ENCODE measurements at regions not wholly inside any gene's neighbourhood (a gene's known extent, or its start where the extent isn't known, plus 50 kb on each side); places are given as distances from the start of the nearest gene placed in this dataset.

DNA sequence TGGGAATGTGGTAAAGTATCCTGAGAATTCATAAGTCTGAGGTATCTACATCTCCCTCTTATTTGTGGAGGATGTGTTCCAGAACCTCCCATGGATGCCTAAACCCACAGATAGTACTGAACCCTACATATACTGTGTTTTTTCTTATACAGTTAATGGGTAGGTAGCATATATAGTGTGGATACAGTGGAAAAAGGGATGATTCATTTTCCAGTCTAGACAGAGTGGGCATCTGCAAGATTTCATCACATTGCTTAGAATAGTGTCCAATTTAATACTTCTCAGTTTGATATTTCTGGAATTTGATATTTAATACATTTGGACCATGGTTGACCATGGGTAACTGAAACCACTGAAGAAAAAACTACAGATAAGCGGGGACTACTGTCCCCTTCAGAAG lies 155.0 kb upstream of the ANKRD50 start:
- no peaks in the 10 kb centered on the region for H3K9me3 ChIP-seq (ENCODE audit: control insufficient read depth, insufficient read depth, low read length)
- no peaks in the 10 kb centered on the region for H3K27me3 ChIP-seq (ENCODE audit: control insufficient read depth, insufficient read depth, low read length)
- H3K36me3 ChIP-seq (ENCODE audit: control insufficient read depth, insufficient read depth, low read length): no peaks in the 10 kb centered on the region
- no peak overlapping the region for H3K9ac ChIP-seq (ENCODE audit: low read depth, low read length)
- H3K4me1 ChIP-seq (ENCODE audit: control insufficient read depth, insufficient read depth, low read length): peaks cover 6% of the 10 kb centered on the region
- H3K4me3 ChIP-seq (ENCODE audit: low read depth, low read length): no peak overlapping the region
- H3K27ac ChIP-seq (ENCODE audit: low read depth, low read length): no peak overlapping the region

DNA sequence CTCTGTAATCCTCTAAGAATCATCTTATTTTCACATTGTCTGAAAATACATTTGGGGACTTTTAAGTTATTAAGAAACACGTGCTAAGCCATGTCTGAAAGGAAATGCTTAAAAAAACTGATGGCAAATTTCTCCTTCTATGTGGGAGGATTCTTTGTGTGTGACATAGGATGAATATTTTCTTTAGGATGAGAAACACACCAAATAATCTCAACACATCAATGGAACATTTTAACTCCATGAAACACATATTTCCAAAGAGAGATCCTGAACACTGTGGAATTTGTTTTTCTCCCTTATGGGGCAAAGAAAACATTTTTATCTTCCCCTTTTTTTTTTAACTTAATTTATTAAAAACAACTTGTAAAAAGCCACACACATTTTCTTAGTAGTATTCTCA lies 153.8 kb upstream of the ANKRD50 start:
- H3K4me1 ChIP-seq (ENCODE audit: control insufficient read depth, insufficient read depth, low read length): peaks cover 4% of the 10 kb centered on the region; the same call in 1 of the 2 replicates
- no peaks in the 10 kb centered on the region for H3K36me3 ChIP-seq (ENCODE audit: control insufficient read depth, insufficient read depth, low read length)
- no peaks in the 10 kb centered on the region for H3K9me3 ChIP-seq (ENCODE audit: control insufficient read depth, insufficient read depth, low read length)
- H3K27ac ChIP-seq (ENCODE audit: low read depth, low read length): no peak overlapping the region
- no peak overlapping the region for H3K4me3 ChIP-seq (ENCODE audit: low read depth, low read length)
- H3K9ac ChIP-seq (ENCODE audit: low read depth, low read length): no peak overlapping the region
- H3K27me3 ChIP-seq (ENCODE audit: control insufficient read depth, insufficient read depth, low read length): no peaks in the 10 kb centered on the region

DNA sequence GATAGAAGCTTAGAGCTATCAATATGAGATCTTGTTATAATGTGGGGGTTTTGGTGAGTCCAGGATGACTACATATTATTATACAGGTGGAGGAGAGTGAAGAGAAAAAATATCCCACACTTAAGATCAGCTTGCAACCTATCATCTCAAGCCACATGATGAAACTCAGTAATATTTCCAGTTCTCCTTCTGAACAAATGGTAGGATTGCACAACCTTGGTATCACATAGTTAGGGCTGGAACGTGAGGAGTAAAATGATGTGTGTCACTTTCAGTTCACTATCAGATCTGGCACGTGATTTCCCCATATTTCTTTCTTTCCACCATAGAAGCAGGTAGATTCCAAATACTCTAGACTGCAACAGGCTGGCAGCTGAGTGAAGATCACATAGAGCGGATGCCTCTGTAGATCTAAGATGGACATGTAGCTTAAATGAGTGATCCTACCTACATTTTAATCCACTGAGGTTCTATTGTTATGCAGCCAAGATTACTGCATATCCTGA lies 150.6 kb upstream of the ANKRD50 start:
- no peaks in the 10 kb centered on the region for H3K36me3 ChIP-seq (ENCODE audit: control insufficient read depth, insufficient read depth, low read length)
- H3K27me3 ChIP-seq (ENCODE audit: control insufficient read depth, insufficient read depth, low read length): no peaks in the 10 kb centered on the region
- no peak overlapping the region for H3K9ac ChIP-seq (ENCODE audit: low read depth, low read length)
- no peak overlapping the region for H3K4me3 ChIP-seq (ENCODE audit: low read depth, low read length)
- no peak overlapping the region for H3K27ac ChIP-seq (ENCODE audit: low read depth, low read length)
- peaks cover 4% of the 10 kb centered on the region; the same call in 1 of the 2 replicates for H3K4me1 ChIP-seq (ENCODE audit: control insufficient read depth, insufficient read depth, low read length)
- no peaks in the 10 kb centered on the region for H3K9me3 ChIP-seq (ENCODE audit: control insufficient read depth, insufficient read depth, low read length)

DNA sequence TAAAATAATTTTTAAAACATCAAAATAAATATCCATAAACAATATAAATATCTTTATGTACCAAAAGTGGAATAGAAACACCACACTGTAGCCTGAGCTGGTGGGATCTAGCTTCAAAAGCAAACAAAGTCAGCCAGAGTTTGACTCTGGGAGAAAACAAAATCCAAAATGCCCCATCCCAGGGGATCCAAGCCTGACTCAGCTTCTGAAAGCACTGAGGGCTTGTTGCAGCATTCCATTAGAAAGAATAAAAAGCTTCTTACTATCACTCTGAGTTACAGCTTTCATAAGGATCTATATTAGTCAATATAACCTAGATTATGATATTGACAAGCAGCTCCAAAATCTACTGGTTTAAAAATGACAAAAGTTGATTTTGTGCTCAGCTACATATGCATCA lies 149.7 kb upstream of the ANKRD50 start:
- H3K36me3 ChIP-seq (ENCODE audit: control insufficient read depth, insufficient read depth, low read length): no peaks in the 10 kb centered on the region
- no peak overlapping the region for H3K9ac ChIP-seq (ENCODE audit: low read depth, low read length)
- H3K27ac ChIP-seq (ENCODE audit: low read depth, low read length): no peak overlapping the region
- H3K27me3 ChIP-seq (ENCODE audit: control insufficient read depth, insufficient read depth, low read length): no peaks in the 10 kb centered on the region
- no peak overlapping the region for H3K4me3 ChIP-seq (ENCODE audit: low read depth, low read length)
- no peaks in the 10 kb centered on the region for H3K9me3 ChIP-seq (ENCODE audit: control insufficient read depth, insufficient read depth, low read length)
- peaks cover 4% of the 10 kb centered on the region; the same call in 1 of the 2 replicates for H3K4me1 ChIP-seq (ENCODE audit: control insufficient read depth, insufficient read depth, low read length)

DNA sequence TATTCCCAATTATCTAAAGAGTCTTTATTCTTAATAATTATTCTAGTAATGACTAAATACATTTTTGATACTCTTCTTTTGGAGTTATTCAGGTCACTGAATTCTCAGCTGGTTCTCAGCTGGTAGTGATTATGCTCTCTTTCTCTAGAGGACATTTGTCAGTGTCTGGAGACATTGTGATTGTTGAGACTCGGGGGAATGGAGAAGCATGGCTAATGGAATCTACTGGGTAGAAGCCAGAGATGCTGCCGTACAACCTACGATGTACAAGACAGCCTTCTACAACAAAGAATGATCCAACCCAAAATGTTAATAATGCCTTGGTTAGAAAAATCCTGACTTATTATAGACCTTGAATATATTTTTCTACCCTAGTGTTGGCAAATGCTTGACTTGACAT lies 149.2 kb upstream of the ANKRD50 start:
- no peak overlapping the region for H3K27ac ChIP-seq (ENCODE audit: low read depth, low read length)
- H3K4me1 ChIP-seq (ENCODE audit: control insufficient read depth, insufficient read depth, low read length): peaks cover 4% of the 10 kb centered on the region; the same call in 1 of the 2 replicates
- H3K36me3 ChIP-seq (ENCODE audit: control insufficient read depth, insufficient read depth, low read length): no peaks in the 10 kb centered on the region
- H3K27me3 ChIP-seq (ENCODE audit: control insufficient read depth, insufficient read depth, low read length): no peaks in the 10 kb centered on the region
- no peaks in the 10 kb centered on the region for H3K9me3 ChIP-seq (ENCODE audit: control insufficient read depth, insufficient read depth, low read length)
- no peak overlapping the region for H3K9ac ChIP-seq (ENCODE audit: low read depth, low read length)
- H3K4me3 ChIP-seq (ENCODE audit: low read depth, low read length): no peak overlapping the region

DNA sequence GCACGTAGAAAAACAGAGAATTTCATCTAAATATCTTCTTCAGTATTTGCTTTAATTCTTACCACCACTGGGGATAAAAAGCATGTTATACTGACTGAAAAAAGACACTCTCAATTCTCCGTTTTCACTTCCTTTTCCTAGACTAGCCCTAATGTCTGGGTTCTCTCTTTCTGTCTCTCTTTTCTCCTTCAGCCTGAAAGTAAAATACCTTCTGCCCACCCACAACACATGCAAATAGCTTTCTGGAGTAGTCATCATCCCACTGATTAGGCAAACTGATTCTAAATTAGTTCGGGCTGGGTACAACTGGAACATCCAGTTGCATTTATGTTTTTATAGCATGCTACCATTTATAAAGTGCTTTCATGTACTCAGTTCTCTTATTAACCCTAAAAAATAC lies 142.4 kb upstream of the ANKRD50 start:
- Histone ChIP-seq H3K4me3 (ENCODE audit: low read depth, low read length) (no peak overlapping the region), H3K4me1 (ENCODE audit: control insufficient read depth, insufficient read depth, low read length) (no peaks in the 10 kb centered on the region), H3K9me3 (ENCODE audit: control insufficient read depth, insufficient read depth, low read length) (no peaks in the 10 kb centered on the region), H3K27me3 (ENCODE audit: control insufficient read depth, insufficient read depth, low read length) (no peaks in the 10 kb centered on the region), H3K9ac (ENCODE audit: low read depth, low read length) (no peak overlapping the region), H3K27ac (ENCODE audit: low read depth, low read length) (no peak overlapping the region), H3K36me3 (ENCODE audit: control insufficient read depth, insufficient read depth, low read length) (no peaks in the 10 kb centered on the region)

DNA sequence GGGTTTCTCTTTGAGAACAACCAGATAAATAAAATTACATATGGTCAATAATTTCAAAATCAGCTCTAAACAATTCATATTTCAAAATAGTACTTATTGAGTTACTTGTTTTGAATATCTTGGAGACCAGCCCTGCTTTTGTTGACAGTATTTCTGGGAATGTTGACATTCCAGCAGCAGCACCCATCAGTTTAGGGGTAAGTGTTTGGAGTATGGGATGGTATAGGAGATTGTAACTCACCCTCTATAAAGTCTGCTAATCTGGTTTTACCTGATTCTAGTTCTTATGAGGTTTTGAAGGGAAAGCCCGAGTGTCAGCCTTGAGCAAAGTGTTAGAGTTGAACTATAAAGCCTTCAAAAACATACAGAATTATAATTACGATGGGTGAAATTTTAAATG lies 139.2 kb upstream of the ANKRD50 start:
- no peaks in the 10 kb centered on the region for H3K4me1 ChIP-seq (ENCODE audit: control insufficient read depth, insufficient read depth, low read length)
- no peaks in the 10 kb centered on the region for H3K36me3 ChIP-seq (ENCODE audit: control insufficient read depth, insufficient read depth, low read length)
- no peak overlapping the region for H3K4me3 ChIP-seq (ENCODE audit: low read depth, low read length)
- no peak overlapping the region for H3K9ac ChIP-seq (ENCODE audit: low read depth, low read length)
- no peaks in the 10 kb centered on the region for H3K9me3 ChIP-seq (ENCODE audit: control insufficient read depth, insufficient read depth, low read length)
- H3K27me3 ChIP-seq (ENCODE audit: control insufficient read depth, insufficient read depth, low read length): no peaks in the 10 kb centered on the region
- no peak overlapping the region for H3K27ac ChIP-seq (ENCODE audit: low read depth, low read length)

DNA sequence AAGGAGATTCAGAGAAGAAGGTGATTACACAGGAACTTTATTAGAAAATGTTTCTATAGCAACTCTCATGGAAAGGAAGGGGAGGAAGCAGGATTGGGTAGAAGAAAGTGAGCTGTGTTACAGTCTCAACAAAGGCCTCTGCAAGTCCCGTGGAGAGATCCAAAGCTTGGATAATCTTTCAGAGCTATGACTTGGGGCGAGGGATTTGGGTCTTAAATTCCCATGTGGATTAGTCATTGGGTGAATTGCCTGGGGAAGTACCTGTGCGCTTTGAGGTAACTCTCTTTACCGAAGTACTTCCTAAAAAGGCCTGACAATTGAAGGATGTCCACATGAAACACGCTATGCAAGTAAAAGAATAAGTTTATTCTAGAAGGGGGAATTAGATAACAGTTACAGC lies 133.8 kb upstream of the ANKRD50 start:
- no peak overlapping the region for H3K4me3 ChIP-seq (ENCODE audit: low read depth, low read length)
- H3K27ac ChIP-seq (ENCODE audit: low read depth, low read length): no peak overlapping the region
- no peak overlapping the region for H3K9ac ChIP-seq (ENCODE audit: low read depth, low read length)
- H3K36me3 ChIP-seq (ENCODE audit: control insufficient read depth, insufficient read depth, low read length): no peaks in the 10 kb centered on the region
- no peaks in the 10 kb centered on the region for H3K27me3 ChIP-seq (ENCODE audit: control insufficient read depth, insufficient read depth, low read length)
- H3K9me3 ChIP-seq (ENCODE audit: control insufficient read depth, insufficient read depth, low read length): peaks cover 11% of the 10 kb centered on the region
- no peaks in the 10 kb centered on the region for H3K4me1 ChIP-seq (ENCODE audit: control insufficient read depth, insufficient read depth, low read length)

DNA sequence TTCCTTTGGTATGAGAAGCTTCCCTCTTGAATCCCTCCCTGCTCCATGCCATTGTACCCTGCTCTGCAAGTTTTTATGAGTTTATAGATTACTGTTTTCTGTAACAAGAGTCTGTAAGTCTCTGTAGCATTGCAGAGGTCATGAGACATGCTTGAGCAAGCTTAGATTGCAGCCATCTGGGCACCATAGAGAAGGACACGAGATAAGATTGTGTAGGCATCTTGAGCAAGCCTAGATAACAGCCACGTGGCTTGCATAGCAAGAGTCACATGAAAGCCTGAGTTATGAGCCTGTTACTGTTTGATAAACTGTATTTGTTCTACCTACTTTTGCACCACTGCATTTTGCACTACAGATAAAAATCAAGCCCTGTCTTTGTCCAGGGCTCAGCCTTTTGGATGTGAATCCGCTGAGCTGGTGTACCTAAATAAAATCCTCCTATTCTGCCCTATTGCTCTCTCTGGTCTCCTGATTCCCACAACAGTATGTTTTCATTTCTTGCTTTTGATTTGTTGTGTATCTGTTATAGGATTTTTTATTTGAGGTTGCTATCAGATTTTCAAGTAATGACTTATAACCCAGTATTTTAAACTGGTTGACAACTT lies 127.4 kb upstream of the ANKRD50 start:
- no peak overlapping the region for H3K9ac ChIP-seq (ENCODE audit: low read depth, low read length)
- no peaks in the 10 kb centered on the region for H3K27me3 ChIP-seq (ENCODE audit: control insufficient read depth, insufficient read depth, low read length)
- no peak overlapping the region for H3K27ac ChIP-seq (ENCODE audit: low read depth, low read length)
- H3K9me3 ChIP-seq (ENCODE audit: control insufficient read depth, insufficient read depth, low read length): peaks cover 36% of the 10 kb centered on the region
- no peaks in the 10 kb centered on the region for H3K4me1 ChIP-seq (ENCODE audit: control insufficient read depth, insufficient read depth, low read length)
- no peaks in the 10 kb centered on the region for H3K36me3 ChIP-seq (ENCODE audit: control insufficient read depth, insufficient read depth, low read length)
- no peak overlapping the region for H3K4me3 ChIP-seq (ENCODE audit: low read depth, low read length)

DNA sequence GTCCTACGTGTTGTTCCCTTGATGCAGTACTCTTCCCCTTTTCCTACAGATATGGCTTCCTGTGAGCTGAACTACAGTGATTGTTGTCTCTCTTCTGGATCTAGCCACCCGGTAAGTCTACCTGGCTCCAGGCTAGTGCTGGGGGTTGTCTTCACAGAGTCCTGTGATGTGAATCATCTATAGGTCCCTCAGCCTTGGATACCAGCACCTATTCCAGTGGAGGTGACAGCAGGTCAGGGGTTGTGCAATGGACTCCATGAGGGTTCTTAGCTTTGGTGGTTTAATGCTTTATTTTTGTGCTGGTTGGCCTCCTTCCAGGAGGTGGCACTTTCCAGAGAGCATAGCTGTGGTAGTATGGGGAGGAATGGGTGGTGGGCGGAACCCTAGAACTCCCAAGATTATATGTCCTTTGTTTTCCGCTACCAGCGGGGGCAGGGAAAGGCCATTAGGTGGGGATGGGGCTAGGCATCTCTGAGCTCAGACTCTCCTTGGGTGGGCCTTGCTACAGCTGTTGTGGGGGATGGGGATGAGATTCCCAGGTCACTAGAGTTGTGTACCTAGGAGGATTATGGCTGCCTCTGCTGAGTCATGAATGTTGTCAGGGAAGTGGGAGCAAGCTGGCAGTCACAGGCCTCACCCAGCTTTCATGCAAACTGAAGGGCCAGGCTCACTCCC lies 121.4 kb upstream of the ANKRD50 start:
- H3K36me3 ChIP-seq (ENCODE audit: control insufficient read depth, insufficient read depth, low read length): no peaks in the 10 kb centered on the region
- no peak overlapping the region for H3K27ac ChIP-seq (ENCODE audit: low read depth, low read length)
- peaks cover 10% of the 10 kb centered on the region; the same call in 1 of the 2 replicates for H3K9me3 ChIP-seq (ENCODE audit: control insufficient read depth, insufficient read depth, low read length)
- no peaks in the 10 kb centered on the region for H3K4me1 ChIP-seq (ENCODE audit: control insufficient read depth, insufficient read depth, low read length)
- H3K9ac ChIP-seq (ENCODE audit: low read depth, low read length): no peak overlapping the region
- H3K4me3 ChIP-seq (ENCODE audit: low read depth, low read length): no peak overlapping the region
- H3K27me3 ChIP-seq (ENCODE audit: control insufficient read depth, insufficient read depth, low read length): no peaks in the 10 kb centered on the region

DNA sequence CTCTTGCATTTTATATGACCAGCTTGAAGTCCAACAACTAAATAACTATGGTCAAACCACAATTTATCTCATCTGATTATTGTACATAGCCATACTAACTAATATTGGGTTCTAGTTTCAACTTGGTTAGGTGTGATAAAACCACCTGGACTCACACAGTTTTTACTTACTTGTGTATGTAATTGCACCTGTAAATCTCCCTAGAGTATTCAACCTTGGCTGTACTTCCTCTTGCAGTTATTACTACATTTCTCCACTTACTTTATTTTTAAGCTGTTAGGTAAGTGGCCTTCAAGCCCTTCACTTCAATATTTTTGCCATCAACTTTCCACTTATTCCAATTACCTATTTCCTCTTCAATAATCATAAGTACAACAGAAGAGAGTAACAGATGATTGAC lies 115.8 kb upstream of the ANKRD50 start:
- Histone ChIP-seq H3K9me3 (ENCODE audit: control insufficient read depth, insufficient read depth, low read length) (no peaks in the 10 kb centered on the region), H3K27ac (ENCODE audit: low read depth, low read length) (no peak overlapping the region), H3K4me1 (ENCODE audit: control insufficient read depth, insufficient read depth, low read length) (no peaks in the 10 kb centered on the region), H3K27me3 (ENCODE audit: control insufficient read depth, insufficient read depth, low read length) (no peaks in the 10 kb centered on the region), H3K9ac (ENCODE audit: low read depth, low read length) (no peak overlapping the region), H3K36me3 (ENCODE audit: control insufficient read depth, insufficient read depth, low read length) (no peaks in the 10 kb centered on the region), H3K4me3 (ENCODE audit: low read depth, low read length) (no peak overlapping the region)

All from HUES48 (cell line).